ENCODE measurements at regions not wholly inside any gene's neighbourhood (a gene's known extent, or its start where the extent isn't known, plus 50 kb on each side); places are given as distances from the start of the nearest gene placed in this dataset.

DNA sequence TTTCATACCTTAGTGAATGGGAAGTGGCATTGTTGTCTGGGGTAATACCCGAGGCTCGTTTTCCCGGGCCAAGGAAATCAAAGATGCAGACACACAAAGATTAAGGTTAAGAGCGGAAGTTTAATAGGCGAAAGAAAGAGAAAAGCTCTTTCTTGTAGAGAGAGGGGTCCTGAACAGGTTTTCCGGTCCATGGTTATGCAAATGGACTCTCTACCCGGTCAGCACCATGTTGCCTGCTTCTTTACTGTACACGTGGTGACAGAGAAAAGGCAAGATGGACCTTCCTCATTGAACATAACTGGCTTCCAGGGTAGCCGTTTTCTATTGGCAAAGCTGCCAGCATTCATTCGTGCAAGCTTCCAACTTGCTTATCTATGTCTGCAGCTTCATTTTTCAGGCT is 2063.5 kb downstream of the SUCLG1 start:
- TF ChIP-seq CTCF (IDR thresholded peaks at IDR 0.05; ENCODE audit: low read depth, low read length, poor library complexity, severe bottlenecking), result no peak
- no peak for TF ChIP-seq EZH2phosphoT487 (IDR thresholded peaks at IDR 0.05; ENCODE audit: borderline replicate concordance, low read length)

Measured in DOHH2 (cell line).